ENCODE measurements at regions not wholly inside any gene's neighbourhood (a gene's known extent, or its start where the extent isn't known, plus 50 kb on each side); places are given as distances from the start of the nearest gene placed in this dataset.

GRCh38 chr1:221611656-221612046 lies 130.2 kb downstream of the DUSP10 start:
- no peak for DNase-seq
- no peak overlapping the region for H3K27ac Mint-ChIP-seq
- H3K79me2 ChIP-seq (ENCODE audit: insufficient read depth, low read length), result no peaks in the 10 kb centered on the region
- H4K20me1 ChIP-seq (ENCODE audit: insufficient read depth, low read length), result no peaks in the 10 kb centered on the region
- H3K4me3 ChIP-seq (replicated peaks in 1 of 3; ENCODE audit: low read depth in 2 of 3, low read length in 3 of 3), result no peak overlapping the region
- H3K9me3 ChIP-seq (replicated peaks in 1 of 2; ENCODE audit: control insufficient read depth in 1 of 2, insufficient read depth in 1 of 2, low read length in 2 of 2), result peaks cover 0 to 4% of the 10 kb centered on the region in 2 donors
- H3K27me3 Mint-ChIP-seq (ENCODE audit: low read depth in 3 of 3), result peaks cover 0 to 2% (median 0%) of the 10 kb centered on the region in 3 donors
- H3K27ac ChIP-seq (ENCODE audit: low read depth in 1 of 2, low read length in 2 of 2), result no peak overlapping the region
- no peak overlapping the region for H2AFZ ChIP-seq (ENCODE audit: insufficient read depth, low read depth, low read length, poor library complexity, severe bottlenecking)
- H3K4me3 Mint-ChIP-seq, result no peak overlapping the region
- no peak for TF ChIP-seq CTCF (IDR thresholded peaks at IDR 0.05)
- no peaks in the 10 kb centered on the region for H3K36me3 ChIP-seq (replicated peaks in 1 of 2; ENCODE audit: control insufficient read depth in 1 of 2, insufficient read depth in 2 of 2, low read length in 2 of 2)
- H3K4me1 Mint-ChIP-seq, result no peaks in the 10 kb centered on the region
- no peak overlapping the region for H3K4me2 ChIP-seq (replicated peaks; ENCODE audit: extremely low read depth, low read length, poor library complexity, severe bottlenecking)
- peaks cover 0 to 14% (median 3%) of the 10 kb centered on the region in 7 donors for H3K9me3 Mint-ChIP-seq
- no peaks in the 10 kb centered on the region for H3K36me3 Mint-ChIP-seq
- WGBS (ENCODE audit: insufficient coverage), result no CpG with 5 or more reads among the region's 2 CpGs
- H3K9ac ChIP-seq (ENCODE audit: insufficient read depth, low read length, poor library complexity, severe bottlenecking), result no peak overlapping the region
- no peaks in the 10 kb centered on the region for H3K4me1 ChIP-seq (ENCODE audit: control insufficient read depth in 1 of 2, insufficient read depth in 2 of 2, low read length in 2 of 2)
- H3K27me3 ChIP-seq (ENCODE audit: control insufficient read depth in 2 of 2, insufficient read depth in 2 of 2, low read length in 2 of 2), result no peaks in the 10 kb centered on the region
- intact Hi-C loops (cut with micrococcal nuclease), result no loop called here

GRCh38 chr1:221612047-221612777 lies 129.7 kb downstream of the DUSP10 start:
- Histone ChIP-seq H3K9me3 (replicated peaks in 1 of 2; ENCODE audit: control insufficient read depth in 1 of 2, insufficient read depth in 1 of 2, low read length in 2 of 2) (peaks cover 0 to 3% of the 10 kb centered on the region in 2 donors), H4K20me1 (ENCODE audit: insufficient read depth, low read length) (no peaks in the 10 kb centered on the region), H3K27ac (ENCODE audit: low read depth in 1 of 2, low read length in 2 of 2) (no peak overlapping the region), H3K27me3 (ENCODE audit: control insufficient read depth in 2 of 2, insufficient read depth in 2 of 2, low read length in 2 of 2) (no peaks in the 10 kb centered on the region), H3K4me2 (replicated peaks; ENCODE audit: extremely low read depth, low read length, poor library complexity, severe bottlenecking) (no peak overlapping the region), H3K4me3 (replicated peaks in 1 of 3; ENCODE audit: low read depth in 2 of 3, low read length in 3 of 3) (no peak overlapping the region), H3K9ac (ENCODE audit: insufficient read depth, low read length, poor library complexity, severe bottlenecking) (no peak overlapping the region), H3K79me2 (ENCODE audit: insufficient read depth, low read length) (no peaks in the 10 kb centered on the region), H2AFZ (ENCODE audit: insufficient read depth, low read depth, low read length, poor library complexity, severe bottlenecking) (no peak overlapping the region), H3K4me1 (ENCODE audit: control insufficient read depth in 1 of 2, insufficient read depth in 2 of 2, low read length in 2 of 2) (no peaks in the 10 kb centered on the region), H3K36me3 (replicated peaks in 1 of 2; ENCODE audit: control insufficient read depth in 1 of 2, insufficient read depth in 2 of 2, low read length in 2 of 2) (no peaks in the 10 kb centered on the region)
- Mint-ChIP-seq H3K27ac (no peak overlapping the region), H3K27me3 (ENCODE audit: low read depth in 3 of 3) (peaks cover 0 to 2% (median 0%) of the 10 kb centered on the region in 3 donors), H3K9me3 (peaks cover 0 to 10% (median 1%) of the 10 kb centered on the region in 7 donors), H3K4me1 (no peaks in the 10 kb centered on the region), H3K36me3 (no peaks in the 10 kb centered on the region), H3K4me3 (no peak overlapping the region)
- WGBS (ENCODE audit: insufficient coverage), result 51% methylated on average over 2 of the region's 5 CpGs
- TF ChIP-seq CTCF (IDR thresholded peaks at IDR 0.05), result no peak
- peak in 1 of 3 donors; percentile 10 for DNase-seq
- intact Hi-C loops (cut with micrococcal nuclease), result no loop called here

Measured in CD14-positive monocyte (primary cell).